Liver (tissue), 8 donors: ENCODE measurements at regions not wholly inside any gene's neighbourhood (a gene's known extent, or its start where the extent isn't known, plus 50 kb on each side); places are given as distances from the start of the nearest gene placed in this dataset.

Experiments
- DNase-seq: peaks from one replicate; pipeline ENCODE4 v3.0.0-alpha.2; 2017; ENCODE audit warnings: low spot score
- H3K27ac ChIP-seq, 2 donors: one replicate each; pipeline ENCODE4 v1.7.0; 2013; ENCODE audit warnings: inconsistent platforms in 2 of 2, low read length in 2 of 2, control low read depth in 1 of 2, low read depth in 1 of 2, mild to moderate bottlenecking in 1 of 2
- H3K27me3 ChIP-seq, 4 donors: one replicate each; pipeline versions ENCODE4 v1.6.1 to v1.7.0; 2013; ENCODE audit warnings: low read length in 3 of 4, inconsistent platforms in 1 of 4, mild to moderate bottlenecking in 1 of 4, moderate library complexity in 1 of 4; ENCODE audit not compliant: control insufficient read depth in 4 of 4, insufficient read depth in 4 of 4
- H3K36me3 ChIP-seq, 4 donors: one replicate each; pipeline versions ENCODE4 v1.6.1 to v1.7.0; 2013; ENCODE audit warnings: low read length in 3 of 4, mild to moderate bottlenecking in 3 of 4, low read depth in 1 of 4, moderate library complexity in 1 of 4; ENCODE audit not compliant: control insufficient read depth in 4 of 4, insufficient read depth in 3 of 4
- H3K4me1 ChIP-seq, 4 donors: one replicate each; pipeline versions ENCODE4 v1.6.1 to v1.7.0; 2013; ENCODE audit warnings: low read length in 3 of 4, mild to moderate bottlenecking in 3 of 4, moderate library complexity in 1 of 4; ENCODE audit not compliant: control insufficient read depth in 4 of 4, insufficient read depth in 4 of 4
- H3K4me3 ChIP-seq, 3 donors: one replicate each; pipeline versions ENCODE4 v1.6.1 to v1.7.0; 2013; ENCODE audit warnings: low read length in 3 of 3, control low read depth in 1 of 3, low read depth in 1 of 3, mild to moderate bottlenecking in 1 of 3
- H3K9ac ChIP-seq, 2 donors: one replicate each; pipeline ENCODE4 v1.7.0; 2013; ENCODE audit warnings: low read length in 2 of 2, mild to moderate bottlenecking in 2 of 2, moderate library complexity in 2 of 2, control low read depth in 1 of 2, low read depth in 1 of 2
- H3K9me3 ChIP-seq, 4 donors: one replicate each; pipeline versions ENCODE4 v1.6.1 to v1.7.0; 2013; ENCODE audit warnings: low read length in 3 of 4; ENCODE audit not compliant: control insufficient read depth in 4 of 4
- FOXA1 ChIP-seq: IDR thresholded peaks from 2 replicates; pipeline ENCODE4 v1.6.1; 2016; ENCODE audit warnings: antibody characterized with exemption
- FOXA2 ChIP-seq: IDR thresholded peaks from 2 replicates; pipeline ENCODE4 v1.6.1; 2016; ENCODE audit warnings: antibody characterized with exemption
- GABPA ChIP-seq, 2 donors: IDR thresholded peaks in 1 of 2; conservative IDR thresholded peaks in 1 of 2; 2 replicates each; pipeline ENCODE4 v1.6.1; 2016; ENCODE audit warnings: antibody characterized with exemption in 2 of 2, mild to moderate bottlenecking in 1 of 2, moderate library complexity in 1 of 2
- HNF4G ChIP-seq: IDR thresholded peaks from 2 replicates; pipeline ENCODE4 v1.6.1; 2016; ENCODE audit warnings: antibody characterized with exemption
- JUND ChIP-seq, 2 donors: IDR thresholded peaks; 2 replicates each; pipeline ENCODE4 v1.6.1; 2016; ENCODE audit warnings: antibody characterized with exemption in 2 of 2
- NR2F2 ChIP-seq: IDR thresholded peaks from 2 replicates; pipeline ENCODE4 v1.6.1; 2016; ENCODE audit warnings: antibody characterized with exemption
- RAD21 ChIP-seq, 2 donors: IDR thresholded peaks; 2 replicates each; pipeline ENCODE4 v1.6.1; 2016; ENCODE audit warnings: antibody characterized with exemption in 2 of 2, mild to moderate bottlenecking in 2 of 2
- RXRA ChIP-seq, 2 donors: IDR thresholded peaks; 2 replicates each; pipeline ENCODE4 v1.6.1; 2017 to 2018; ENCODE audit warnings: antibody characterized with exemption in 2 of 2, mild to moderate bottlenecking in 1 of 2
- TAF1 ChIP-seq: conservative IDR thresholded peaks from 2 replicates; pipeline ENCODE4 v1.6.1; 2016; ENCODE audit warnings: antibody characterized with exemption, mild to moderate bottlenecking
- YY1 ChIP-seq: IDR thresholded peaks from 2 replicates; pipeline ENCODE4 v1.6.1; 2016; ENCODE audit warnings: antibody characterized with exemption, mild to moderate bottlenecking
- WGBS: extraction: QIAGEN DNeasy Blood & Tissue Kit; methylation state at CpG from one replicate; pipeline ENCODE4 v1.1.7; 2013; 5-methylcytosine and 5-hydroxymethylcytosine counted together
- TF ChIP-seq, protein P1 (sequence below): IDR thresholded peaks from 2 replicates; pipeline ENCODE4 v1.6.1; 2016; ENCODE audit warnings: antibody characterized with exemption
- TF ChIP-seq, protein P2 (sequence below): IDR thresholded peaks from 2 replicates; pipeline ENCODE4 v1.6.1; 2016; ENCODE audit warnings: antibody characterized with exemption, mild to moderate bottlenecking
- TF ChIP-seq, protein P3 (sequence below): IDR thresholded peaks from 2 replicates; pipeline ENCODE4 v1.6.1; 2016; ENCODE audit warnings: antibody characterized with exemption
- TF ChIP-seq, protein P4 (sequence below): fragments of 150-350 bp; IDR thresholded peaks from 2 replicates; pipeline ENCODE4 v1.5.1; 2017; ENCODE audit warnings: improper control_type of control experiment, low read depth, low read length; ENCODE audit not compliant: missing input control
- TF ChIP-seq, protein P5 (sequence below): IDR thresholded peaks from 2 replicates; pipeline ENCODE4 v1.6.1; 2016; ENCODE audit warnings: antibody characterized with exemption
- donor health status: healthy.
- donor health status: healthy.
- donor health status: healthy.
- donor health status: healthy.
- donor health status: healthy.

DNA sequence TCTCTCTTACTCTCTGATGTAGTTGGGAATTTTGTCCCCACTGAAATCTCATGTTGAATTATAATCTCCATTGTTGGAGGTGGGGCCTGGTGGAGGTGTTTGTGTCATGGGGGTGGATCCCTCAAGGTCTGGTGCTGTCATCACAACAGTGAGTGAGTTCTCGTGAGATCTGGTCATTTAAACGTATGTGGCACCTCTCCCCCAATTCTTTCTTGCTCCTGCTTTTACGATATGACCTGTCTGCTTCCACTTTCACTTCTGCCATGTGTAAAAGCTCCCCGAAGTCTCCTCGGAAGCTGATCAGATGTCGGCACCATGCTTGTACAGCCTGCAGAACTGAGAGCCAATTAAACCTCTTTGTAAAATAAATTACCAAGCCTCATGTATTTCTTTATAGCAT lies 337.8 kb upstream of the CDH2 start:
- Histone ChIP-seq H3K4me3 (no peak overlapping the region), H3K27me3 (no peaks in the 10 kb centered on the region), H3K9me3 (no peaks in the 10 kb centered on the region), H3K4me1 (no peaks in the 10 kb centered on the region), H3K9ac (no peak overlapping the region), H3K27ac (no peak overlapping the region), H3K36me3 (no peaks in the 10 kb centered on the region)
- TF ChIP-seq JUND (IDR thresholded peaks at IDR 0.05), result no peak
- no peak for TF ChIP-seq RAD21 (IDR thresholded peaks at IDR 0.05)
- no peak for TF ChIP-seq NR2F2
- TF ChIP-seq TAF1, result no peak
- no peak for TF ChIP-seq RXRA (IDR thresholded peaks at IDR 0.05)
- TF ChIP-seq, protein P1, sequence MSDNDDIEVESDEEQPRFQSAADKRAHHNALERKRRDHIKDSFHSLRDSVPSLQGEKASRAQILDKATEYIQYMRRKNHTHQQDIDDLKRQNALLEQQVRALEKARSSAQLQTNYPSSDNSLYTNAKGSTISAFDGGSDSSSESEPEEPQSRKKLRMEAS, result no peak
- no peak for TF ChIP-seq GABPA (IDR thresholded peaks at IDR 0.05 in 1 of 2, conservative IDR thresholded peaks at IDR 0.05 in 1 of 2)
- no peak for TF ChIP-seq HNF4G
- no peak for TF ChIP-seq FOXA1
- TF ChIP-seq FOXA2, result no peak
- TF ChIP-seq YY1, result no peak
- DNase-seq, result no peak
- 85% methylated on average over 6 of the region's 6 CpGs for WGBS

DNA sequence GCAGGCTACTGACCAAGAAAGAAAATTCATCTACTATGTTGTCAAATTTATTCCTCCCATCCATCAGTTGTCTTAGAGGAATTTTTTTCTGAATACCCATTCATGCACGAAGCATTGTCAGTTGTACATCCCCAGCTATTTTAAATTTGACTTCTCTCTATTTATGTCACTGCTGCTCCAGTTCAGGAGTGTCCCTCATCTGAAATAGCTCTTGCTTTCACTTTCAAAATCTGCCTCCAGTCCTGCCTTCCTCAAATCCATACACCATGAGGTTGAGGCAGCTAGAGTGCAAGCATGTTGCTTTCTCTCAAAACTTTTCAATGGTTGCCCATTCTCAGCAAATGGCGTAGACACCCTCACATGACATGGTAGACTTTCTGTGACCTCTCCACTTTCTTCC lies 335.4 kb upstream of the CDH2 start:
- Histone ChIP-seq H3K4me3 (peak overlapping the region in 1 of 3 donors; percentile 25), H3K9me3 (no peaks in the 10 kb centered on the region), H3K9ac (no peak overlapping the region), H3K36me3 (no peaks in the 10 kb centered on the region), H3K4me1 (no peaks in the 10 kb centered on the region), H3K27ac (no peak overlapping the region), H3K27me3 (no peaks in the 10 kb centered on the region)
- TF ChIP-seq, protein P2, sequence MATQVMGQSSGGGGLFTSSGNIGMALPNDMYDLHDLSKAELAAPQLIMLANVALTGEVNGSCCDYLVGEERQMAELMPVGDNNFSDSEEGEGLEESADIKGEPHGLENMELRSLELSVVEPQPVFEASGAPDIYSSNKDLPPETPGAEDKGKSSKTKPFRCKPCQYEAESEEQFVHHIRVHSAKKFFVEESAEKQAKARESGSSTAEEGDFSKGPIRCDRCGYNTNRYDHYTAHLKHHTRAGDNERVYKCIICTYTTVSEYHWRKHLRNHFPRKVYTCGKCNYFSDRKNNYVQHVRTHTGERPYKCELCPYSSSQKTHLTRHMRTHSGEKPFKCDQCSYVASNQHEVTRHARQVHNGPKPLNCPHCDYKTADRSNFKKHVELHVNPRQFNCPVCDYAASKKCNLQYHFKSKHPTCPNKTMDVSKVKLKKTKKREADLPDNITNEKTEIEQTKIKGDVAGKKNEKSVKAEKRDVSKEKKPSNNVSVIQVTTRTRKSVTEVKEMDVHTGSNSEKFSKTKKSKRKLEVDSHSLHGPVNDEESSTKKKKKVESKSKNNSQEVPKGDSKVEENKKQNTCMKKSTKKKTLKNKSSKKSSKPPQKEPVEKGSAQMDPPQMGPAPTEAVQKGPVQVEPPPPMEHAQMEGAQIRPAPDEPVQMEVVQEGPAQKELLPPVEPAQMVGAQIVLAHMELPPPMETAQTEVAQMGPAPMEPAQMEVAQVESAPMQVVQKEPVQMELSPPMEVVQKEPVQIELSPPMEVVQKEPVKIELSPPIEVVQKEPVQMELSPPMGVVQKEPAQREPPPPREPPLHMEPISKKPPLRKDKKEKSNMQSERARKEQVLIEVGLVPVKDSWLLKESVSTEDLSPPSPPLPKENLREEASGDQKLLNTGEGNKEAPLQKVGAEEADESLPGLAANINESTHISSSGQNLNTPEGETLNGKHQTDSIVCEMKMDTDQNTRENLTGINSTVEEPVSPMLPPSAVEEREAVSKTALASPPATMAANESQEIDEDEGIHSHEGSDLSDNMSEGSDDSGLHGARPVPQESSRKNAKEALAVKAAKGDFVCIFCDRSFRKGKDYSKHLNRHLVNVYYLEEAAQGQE, result no peak
- TF ChIP-seq NR2F2 (no peak), JUND (IDR thresholded peaks at IDR 0.05) (no peak), YY1 (no peak)
- TF ChIP-seq, protein P3, sequence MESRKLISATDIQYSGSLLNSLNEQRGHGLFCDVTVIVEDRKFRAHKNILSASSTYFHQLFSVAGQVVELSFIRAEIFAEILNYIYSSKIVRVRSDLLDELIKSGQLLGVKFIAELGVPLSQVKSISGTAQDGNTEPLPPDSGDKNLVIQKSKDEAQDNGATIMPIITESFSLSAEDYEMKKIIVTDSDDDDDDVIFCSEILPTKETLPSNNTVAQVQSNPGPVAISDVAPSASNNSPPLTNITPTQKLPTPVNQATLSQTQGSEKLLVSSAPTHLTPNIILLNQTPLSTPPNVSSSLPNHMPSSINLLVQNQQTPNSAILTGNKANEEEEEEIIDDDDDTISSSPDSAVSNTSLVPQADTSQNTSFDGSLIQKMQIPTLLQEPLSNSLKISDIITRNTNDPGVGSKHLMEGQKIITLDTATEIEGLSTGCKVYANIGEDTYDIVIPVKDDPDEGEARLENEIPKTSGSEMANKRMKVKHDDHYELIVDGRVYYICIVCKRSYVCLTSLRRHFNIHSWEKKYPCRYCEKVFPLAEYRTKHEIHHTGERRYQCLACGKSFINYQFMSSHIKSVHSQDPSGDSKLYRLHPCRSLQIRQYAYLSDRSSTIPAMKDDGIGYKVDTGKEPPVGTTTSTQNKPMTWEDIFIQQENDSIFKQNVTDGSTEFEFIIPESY, result no peak
- TF ChIP-seq, protein P4, sequence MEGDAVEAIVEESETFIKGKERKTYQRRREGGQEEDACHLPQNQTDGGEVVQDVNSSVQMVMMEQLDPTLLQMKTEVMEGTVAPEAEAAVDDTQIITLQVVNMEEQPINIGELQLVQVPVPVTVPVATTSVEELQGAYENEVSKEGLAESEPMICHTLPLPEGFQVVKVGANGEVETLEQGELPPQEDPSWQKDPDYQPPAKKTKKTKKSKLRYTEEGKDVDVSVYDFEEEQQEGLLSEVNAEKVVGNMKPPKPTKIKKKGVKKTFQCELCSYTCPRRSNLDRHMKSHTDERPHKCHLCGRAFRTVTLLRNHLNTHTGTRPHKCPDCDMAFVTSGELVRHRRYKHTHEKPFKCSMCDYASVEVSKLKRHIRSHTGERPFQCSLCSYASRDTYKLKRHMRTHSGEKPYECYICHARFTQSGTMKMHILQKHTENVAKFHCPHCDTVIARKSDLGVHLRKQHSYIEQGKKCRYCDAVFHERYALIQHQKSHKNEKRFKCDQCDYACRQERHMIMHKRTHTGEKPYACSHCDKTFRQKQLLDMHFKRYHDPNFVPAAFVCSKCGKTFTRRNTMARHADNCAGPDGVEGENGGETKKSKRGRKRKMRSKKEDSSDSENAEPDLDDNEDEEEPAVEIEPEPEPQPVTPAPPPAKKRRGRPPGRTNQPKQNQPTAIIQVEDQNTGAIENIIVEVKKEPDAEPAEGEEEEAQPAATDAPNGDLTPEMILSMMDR, result no peak
- TF ChIP-seq, protein P5, sequence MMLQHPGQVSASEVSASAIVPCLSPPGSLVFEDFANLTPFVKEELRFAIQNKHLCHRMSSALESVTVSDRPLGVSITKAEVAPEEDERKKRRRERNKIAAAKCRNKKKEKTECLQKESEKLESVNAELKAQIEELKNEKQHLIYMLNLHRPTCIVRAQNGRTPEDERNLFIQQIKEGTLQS, result no peak
- DNase-seq, result no peak
- 65% methylated on average over 2 of the region's 2 CpGs for WGBS
